ENCODE measurements at regions not wholly inside any gene's neighbourhood (a gene's known extent, or its start where the extent isn't known, plus 50 kb on each side); places are given as distances from the start of the nearest gene placed in this dataset.

- dilution Hi-C loops (cut with MboI; ENCODE audit: extremely low pct_ligation_motif_present, low sequenced_read_pairs) = no loop called here
Observed at GRCh38 chr16:86325360-86325759, 185.0 kb upstream of the FOXF1 start.

GRCh38 chr16:86325895-86326294 lies 184.4 kb upstream of the FOXF1 start:
- no peaks in the 10 kb centered on the region for H3K79me2 ChIP-seq (ENCODE audit: control insufficient read depth, insufficient read depth, low read length)

More at GRCh38 chr16:86325360-86325759, 185.0 kb upstream of the FOXF1 start:
- TF ChIP-seq EZH2 (IDR thresholded peaks at IDR 0.05; ENCODE audit: low read length) (no peak), CTCF (optimal IDR thresholded peaks at IDR 0.05 in 1 of 3, IDR thresholded peaks at IDR 0.05 in 1 of 3, conservative IDR thresholded peaks at IDR 0.05 in 1 of 3; ENCODE audit: extremely low read depth in 1 of 3, insufficient read depth in 2 of 3, low read length in 3 of 3) (no peak)
- Histone ChIP-seq H3K4me2 (ENCODE audit: control insufficient read depth, extremely low read depth, insufficient read depth, low read depth, low read length) (no peak overlapping the region), H3K79me2 (ENCODE audit: control insufficient read depth, insufficient read depth, low read length) (no peaks in the 10 kb centered on the region), H3K9ac (ENCODE audit: control insufficient read depth, extremely low read depth, insufficient read depth, low read length) (no peak overlapping the region), H3K4me1 (ENCODE audit: control insufficient read depth, extremely low read depth, insufficient read depth, low read length) (no peaks in the 10 kb centered on the region), H3K36me3 (ENCODE audit: control insufficient read depth in 2 of 2, extremely low read depth in 1 of 2, insufficient read depth in 2 of 2, low read length in 2 of 2) (no peaks in the 10 kb centered on the region), H3K27me3 (ENCODE audit: control insufficient read depth, extremely low read depth, insufficient read depth, low read length) (no peaks in the 10 kb centered on the region), H4K20me1 (ENCODE audit: control insufficient read depth, extremely low read depth, insufficient read depth, low read length) (no peaks in the 10 kb centered on the region), H3K4me3 (ENCODE audit: control insufficient read depth in 2 of 3, extremely low read depth in 1 of 3, insufficient read depth in 2 of 3, low read depth in 1 of 3, low read length in 3 of 3) (no peak overlapping the region), H3K9me1 (ENCODE audit: control insufficient read depth, extremely low read depth, insufficient read depth, low read length) (no peaks in the 10 kb centered on the region), H3K27ac (ENCODE audit: control insufficient read depth, insufficient read depth, low read length) (no peak overlapping the region), H3K9me3 (ENCODE audit: control insufficient read depth, low read depth, low read length) (peaks cover 2% of the 10 kb centered on the region), H2AFZ (ENCODE audit: control insufficient read depth, low read length) (no peak overlapping the region)
- no peak for FAIRE-seq
- no peak for DNase-seq (ENCODE audit: low read depth, low spot score)

More at GRCh38 chr16:86325895-86326294, 184.4 kb upstream of the FOXF1 start:
- dilution Hi-C loops (cut with MboI; ENCODE audit: extremely low pct_ligation_motif_present, low sequenced_read_pairs) = no loop called here
- TF ChIP-seq CTCF (optimal IDR thresholded peaks at IDR 0.05 in 1 of 3, IDR thresholded peaks at IDR 0.05 in 1 of 3, conservative IDR thresholded peaks at IDR 0.05 in 1 of 3; ENCODE audit: extremely low read depth in 1 of 3, insufficient read depth in 2 of 3, low read length in 3 of 3) (no peak), EZH2 (IDR thresholded peaks at IDR 0.05; ENCODE audit: low read length) (no peak)
- DNase-seq (ENCODE audit: low read depth, low spot score) (no peak), FAIRE-seq (no peak)
- H3K27ac ChIP-seq (ENCODE audit: control insufficient read depth, insufficient read depth, low read length) = no peak overlapping the region
- no peaks in the 10 kb centered on the region for H3K27me3 ChIP-seq (ENCODE audit: control insufficient read depth, extremely low read depth, insufficient read depth, low read length)
- H4K20me1 ChIP-seq (ENCODE audit: control insufficient read depth, extremely low read depth, insufficient read depth, low read length) = no peaks in the 10 kb centered on the region
- no peak overlapping the region for H2AFZ ChIP-seq (ENCODE audit: control insufficient read depth, low read length)
- H3K9me1 ChIP-seq (ENCODE audit: control insufficient read depth, extremely low read depth, insufficient read depth, low read length) = no peaks in the 10 kb centered on the region
- H3K36me3 ChIP-seq (ENCODE audit: control insufficient read depth in 2 of 2, extremely low read depth in 1 of 2, insufficient read depth in 2 of 2, low read length in 2 of 2) = no peaks in the 10 kb centered on the region
- H3K9ac ChIP-seq (ENCODE audit: control insufficient read depth, extremely low read depth, insufficient read depth, low read length) = no peak overlapping the region
- no peak overlapping the region for H3K4me3 ChIP-seq (ENCODE audit: control insufficient read depth in 2 of 3, extremely low read depth in 1 of 3, insufficient read depth in 2 of 3, low read depth in 1 of 3, low read length in 3 of 3)
- no peaks in the 10 kb centered on the region for H3K4me1 ChIP-seq (ENCODE audit: control insufficient read depth, extremely low read depth, insufficient read depth, low read length)
- H3K9me3 ChIP-seq (ENCODE audit: control insufficient read depth, low read depth, low read length) = peaks cover 2% of the 10 kb centered on the region
- H3K4me2 ChIP-seq (ENCODE audit: control insufficient read depth, extremely low read depth, insufficient read depth, low read depth, low read length) = no peak overlapping the region

All from keratinocyte (primary cell).